ENCODE measurements at regions not wholly inside any gene's neighbourhood (a gene's known extent, or its start where the extent isn't known, plus 50 kb on each side); places are given as distances from the start of the nearest gene placed in this dataset.

DNA sequence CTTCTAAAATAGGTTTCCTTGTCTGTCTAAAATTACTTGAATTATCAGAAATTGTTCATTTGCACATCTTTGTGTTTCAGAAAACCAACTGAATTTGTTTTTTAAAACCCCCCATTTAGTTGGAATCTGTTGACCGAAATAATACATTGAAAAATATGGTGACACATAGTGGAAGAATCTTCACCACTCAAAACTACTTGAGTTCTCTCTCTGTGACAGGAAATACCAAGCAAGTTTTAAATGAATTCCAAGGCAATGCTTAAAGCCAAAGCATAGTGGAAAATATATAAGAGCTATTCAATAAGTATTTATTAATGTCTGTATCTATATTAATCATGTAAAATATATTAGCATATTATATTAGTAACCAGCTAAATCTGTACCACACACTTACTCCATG is 224.9 kb upstream of the COL8A1 start:
- Mint-ChIP-seq H3K36me3 (ENCODE audit: insufficient read depth in 1 of 3, low read depth in 3 of 3) (no peaks in the 10 kb centered on the region), H3K27ac (no peak overlapping the region), H3K27me3 (ENCODE audit: low read depth) (no peaks in the 10 kb centered on the region; the same call in 1 of the 2 replicates), H3K4me3 (no peak overlapping the region), H3K9me3 (no peaks in the 10 kb centered on the region), H3K4me1 (no peaks in the 10 kb centered on the region)
- H2AK5ac ChIP-seq (ENCODE audit: insufficient read length, low read length) = no peak overlapping the region
- H3K4me1 ChIP-seq (ENCODE audit: insufficient read depth, low read length) = no peaks in the 10 kb centered on the region
- H3K27me3 ChIP-seq (ENCODE audit: insufficient read depth, low read length) = no peaks in the 10 kb centered on the region
- no peaks in the 10 kb centered on the region for H3K9me3 ChIP-seq (ENCODE audit: control insufficient read depth, low read depth, low read length)
- no peak overlapping the region for H3K9ac ChIP-seq (ENCODE audit: extremely low read depth, insufficient read length, low read length)
- no peak overlapping the region for H3K4me2 ChIP-seq (ENCODE audit: insufficient read depth, insufficient read length, low read length)
- H3K23ac ChIP-seq (ENCODE audit: insufficient read length, low read depth, low read length) = no peak overlapping the region
- no peak overlapping the region for H4K91ac ChIP-seq (ENCODE audit: insufficient read length, low read depth, low read length)
- no CpG with 5 or more reads among the region's 1 CpG for WGBS (ENCODE audit: extremely low coverage, insufficient read length, low lambda C conversion rate)
- no peak overlapping the region for H4K5ac ChIP-seq (ENCODE audit: insufficient read length, low read depth, low read length)
- no peak overlapping the region for H2BK20ac ChIP-seq (ENCODE audit: low read depth, low read length, poor library complexity, severe bottlenecking)
- no peak overlapping the region for H3K18ac ChIP-seq (ENCODE audit: insufficient read length, low read depth, low read length)
- no peak overlapping the region for H3K27ac ChIP-seq (ENCODE audit: insufficient read length, low read depth, low read length)
- H3T11ph ChIP-seq (ENCODE audit: low read length) = no peak overlapping the region
- H4K8ac ChIP-seq (replicated peaks; ENCODE audit: insufficient read length, low read depth, low read length) = no peak overlapping the region
- H2BK120ac ChIP-seq (ENCODE audit: low read depth, low read length, poor library complexity, severe bottlenecking) = no peak overlapping the region
- H3K79me2 ChIP-seq (ENCODE audit: insufficient read depth, low read length) = no peaks in the 10 kb centered on the region
- no peak overlapping the region for H2AFZ ChIP-seq (ENCODE audit: low read length)
- no peaks in the 10 kb centered on the region for H4K20me1 ChIP-seq (ENCODE audit: control insufficient read depth, insufficient read depth, insufficient read length)
- H3K56ac ChIP-seq (ENCODE audit: insufficient read length, low read depth, low read length) = no peak overlapping the region
- H2BK12ac ChIP-seq (ENCODE audit: insufficient read length, low read depth, low read length) = no peak overlapping the region
- H3K4ac ChIP-seq (ENCODE audit: low read depth, low read length) = no peak overlapping the region
- no peaks in the 10 kb centered on the region for H3K23me2 ChIP-seq (ENCODE audit: insufficient read length, low read depth, low read length, poor library complexity, severe bottlenecking)
- DNase-seq = no peak
- no peak for TF ChIP-seq CTCF (conservative IDR thresholded peaks at IDR 0.05)
- no peaks in the 10 kb centered on the region for H3K79me1 ChIP-seq (ENCODE audit: insufficient read depth, low read depth, low read length, poor library complexity, severe bottlenecking)
- H2BK5ac ChIP-seq (ENCODE audit: insufficient read length, low read length) = no peak overlapping the region
- no peak overlapping the region for H2BK15ac ChIP-seq (ENCODE audit: low read depth, low read length)
- no peak overlapping the region for H3K14ac ChIP-seq (ENCODE audit: insufficient read depth, low read length)
